SK-N-SH (cell line): ENCODE measurements at regions not wholly inside any gene's neighbourhood (a gene's known extent, or its start where the extent isn't known, plus 50 kb on each side); places are given as distances from the start of the nearest gene placed in this dataset.

Source experiments
- CTCF ChIA-PET: fragments of 300-600, 350-600 bp; formaldehyde crosslinking; extraction: SDS; loops from one replicate; lab custom pipeline; 2021; lab: Yijun Ruan, JAX
- POLR2A ChIA-PET: fragments of 350-600 bp; sonication (Branson Sonifier 250); formaldehyde crosslinking; extraction: SDS; loops from one replicate; lab custom pipeline; 2020; ENCODE audit warnings: antibody characterized with exemption, inconsistent platforms; lab: Yijun Ruan, JAX
- DNase-seq: peaks from one replicate; pipeline ENCODE4 v3.0.0; 2012
- H2AFZ ChIP-seq: fragments of 200-600 bp; sonication (generic); 2 replicates; pipeline ENCODE4 v1.8.1; 2016; ENCODE audit warnings: antibody characterized with exemption, mild to moderate bottlenecking, low read depth
- H3F3A ChIP-seq: fragments of 200-600 bp; sonication (generic); replicated peaks from 2 replicates; pipeline ENCODE3; 2016; ENCODE audit warnings: antibody characterized with exemption, mild to moderate bottlenecking; ENCODE audit not compliant: insufficient read depth
- H3K27ac ChIP-seq, 2 experiments: fragments of 200-500 bp in 1 of 2; fragments of 200-600 bp in 1 of 2; sonication (Bioruptor generic) in 1 of 2; sonication (generic), shearing (Covaris generic) in 1 of 2; 2 replicates each; pipeline versions ENCODE4 v1.5.1 to v1.6.1; 2014 to 2016; ENCODE audit warnings: low read depth in 2 of 2, inconsistent platforms in 1 of 2, low read length in 1 of 2, mild to moderate bottlenecking in 1 of 2, mixed read lengths in 1 of 2
- H3K27me3 ChIP-seq: fragments of 200-600 bp; sonication (generic), shearing (Covaris generic); 2 replicates; pipeline ENCODE4 v1.6.1; 2016; ENCODE audit warnings: mixed run types; ENCODE audit not compliant: insufficient read depth
- H3K36me3 ChIP-seq, 2 experiments: fragments of 200-500 bp in 1 of 2; fragments of 200-600 bp in 1 of 2; sonication (Bioruptor generic) in 1 of 2; sonication (generic) in 1 of 2; replicated peaks in 1 of 2; 2 replicates each; pipeline versions ENCODE3 to v1.5.1; 2014 to 2016; ENCODE audit warnings: low read length in 1 of 2, mild to moderate bottlenecking in 1 of 2; ENCODE audit not compliant: insufficient read depth in 2 of 2, control insufficient read depth in 1 of 2
- H3K4me1 ChIP-seq, 2 experiments: fragments of 200-500 bp in 1 of 2; fragments of 200-600 bp in 1 of 2; sonication (Bioruptor generic) in 1 of 2; sonication (generic), shearing (Covaris generic) in 1 of 2; 2 replicates each; pipeline versions ENCODE4 v1.5.1 to v1.6.1; 2014 to 2016; ENCODE audit warnings: low read depth in 1 of 2, low read length in 1 of 2, mixed run types in 1 of 2; ENCODE audit not compliant: insufficient read depth in 2 of 2, control insufficient read depth in 1 of 2
- H3K4me2 ChIP-seq: fragments of 200-600 bp; sonication (generic), shearing (Covaris generic); 2 replicates; pipeline ENCODE4 v1.6.1; 2017; ENCODE audit warnings: mixed run types
- H3K4me3 ChIP-seq, 2 experiments: fragments of 200-500 bp in 1 of 2; fragments of 200-600 bp in 1 of 2; sonication (Bioruptor generic) in 1 of 2; sonication (generic), shearing (Covaris generic) in 1 of 2; 2 replicates each; pipeline versions ENCODE4 v1.5.1 to v1.8.1; 2014 to 2016; ENCODE audit warnings: low read depth in 2 of 2, inconsistent platforms in 1 of 2, low read length in 1 of 2, mild to moderate bottlenecking in 1 of 2, mixed read lengths in 1 of 2, moderate library complexity in 1 of 2
- H3K79me2 ChIP-seq: fragments of 200-600 bp; sonication (generic); 2 replicates; pipeline ENCODE4 v1.8.1; 2017; ENCODE audit warnings: mild to moderate bottlenecking; ENCODE audit not compliant: insufficient read depth
- H3K9ac ChIP-seq: fragments of 200-600 bp; sonication (generic); 2 replicates; pipeline ENCODE4 v1.6.1; 2017; ENCODE audit warnings: mixed run types
- H3K9me2 ChIP-seq: fragments of 200-600 bp; sonication (generic); 2 replicates; pipeline ENCODE4 v1.6.1; 2017; ENCODE audit warnings: mixed run types
- H3K9me3 ChIP-seq: fragments of 200-600 bp; sonication (generic); 2 replicates; pipeline ENCODE4 v1.6.1; 2017; ENCODE audit warnings: mixed run types, mild to moderate bottlenecking, moderate library complexity
- H4K20me1 ChIP-seq: fragments of 200-600 bp; sonication (generic); 2 replicates; pipeline ENCODE4 v1.6.1; 2017; ENCODE audit warnings: mild to moderate bottlenecking, mixed run types; ENCODE audit not compliant: insufficient read depth
- CTCF ChIP-seq: fragments of 200-600 bp; sonication (generic); IDR thresholded peaks from 2 replicates; pipeline ENCODE4 v1.6.1; 2017; ENCODE audit warnings: antibody characterized with exemption, mild to moderate bottlenecking, moderate library complexity
- EP300 ChIP-seq, 2 experiments: IDR thresholded peaks; 2 replicates each; pipeline versions ENCODE4 v1.4.0 to v1.6.1; 2012; ENCODE audit warnings: borderline replicate concordance in 1 of 2, low read depth in 1 of 2, low read length in 1 of 2
- EZH2phosphoT487 ChIP-seq: fragments of 200-600 bp; sonication (generic); IDR thresholded peaks from 2 replicates; pipeline ENCODE4 v1.6.1; 2017; ENCODE audit warnings: low read depth, mixed run types, mild to moderate bottlenecking, antibody characterized with exemption, moderate library complexity, borderline replicate concordance
- FOXM1 ChIP-seq: IDR thresholded peaks from 2 replicates; pipeline ENCODE4 v1.4.0; 2012; ENCODE audit warnings: low read depth, mild to moderate bottlenecking
- GATA2 ChIP-seq: sonication (generic); formaldehyde crosslinking; IDR thresholded peaks from 2 replicates; pipeline ENCODE4 v1.5.0; 2020; ENCODE audit warnings: mild to moderate bottlenecking, missing genetic modification reagents
- IRF3 ChIP-seq: fragments of 150-350 bp; IDR thresholded peaks from 2 replicates; pipeline ENCODE4 v1.6.1; 2016; ENCODE audit warnings: mild to moderate bottlenecking, low read depth, low read length
- JUND ChIP-seq: IDR thresholded peaks from 2 replicates; pipeline ENCODE4 v1.4.0; 2012
- MAX ChIP-seq: IDR thresholded peaks from 2 replicates; pipeline ENCODE4 v1.4.0; 2012; ENCODE audit warnings: low read depth
- MEF2A ChIP-seq: IDR thresholded peaks from 2 replicates; pipeline ENCODE4 v1.4.0; 2012; ENCODE audit warnings: low read depth, borderline replicate concordance
- NRF1 ChIP-seq: IDR thresholded peaks from 2 replicates; pipeline ENCODE4 v1.6.1; 2012; ENCODE audit warnings: low read depth, mild to moderate bottlenecking, low read length
- POLR2AphosphoS5 ChIP-seq: IDR thresholded peaks from 2 replicates; pipeline ENCODE4 v1.6.1; 2012; ENCODE audit warnings: low read depth, low read length
- RCOR1 ChIP-seq: fragments of 150-350 bp; IDR thresholded peaks from 2 replicates; pipeline ENCODE4 v1.6.1; 2017; ENCODE audit warnings: antibody characterized with exemption, low read length
- RFX5 ChIP-seq: IDR thresholded peaks from 2 replicates; pipeline ENCODE4 v1.6.1; 2012; ENCODE audit warnings: mild to moderate bottlenecking, improper control_type of control experiment, low read length
- RXRA ChIP-seq: IDR thresholded peaks from 2 replicates; pipeline ENCODE4 v1.4.0; 2012; ENCODE audit warnings: low read depth, mild to moderate bottlenecking, borderline replicate concordance
- SIN3A ChIP-seq: IDR thresholded peaks from 2 replicates; pipeline ENCODE4 v1.6.1; 2012; ENCODE audit warnings: low read depth, mild to moderate bottlenecking, low read length, moderate library complexity, borderline replicate concordance
- SMC3 ChIP-seq: IDR thresholded peaks from 2 replicates; pipeline ENCODE4 v1.6.1; 2012; ENCODE audit warnings: low read depth, low read length, improper control_type of control experiment
- TAF1 ChIP-seq: IDR thresholded peaks from 2 replicates; pipeline ENCODE4 v1.6.1; 2012; ENCODE audit warnings: low read depth, mild to moderate bottlenecking, low read length, moderate library complexity, borderline replicate concordance
- TCF12 ChIP-seq: IDR thresholded peaks from 2 replicates; pipeline ENCODE4 v1.4.0; 2012
- TEAD4 ChIP-seq: IDR thresholded peaks from 2 replicates; pipeline ENCODE4 v1.4.0; 2012; ENCODE audit warnings: mild to moderate bottlenecking, borderline replicate concordance; ENCODE audit not compliant: insufficient read depth
- USF1 ChIP-seq: IDR thresholded peaks from 2 replicates; pipeline ENCODE4 v1.4.0; 2012; ENCODE audit warnings: low read depth, borderline replicate concordance
- WGBS: methylation state at CpG from one replicate; pipeline ENCODE4 v1.1.6; 2017; ENCODE audit warnings: low lambda C conversion rate; 5-methylcytosine and 5-hydroxymethylcytosine counted together

GRCh38 chr5:158100373-158100888 lies 241.5 kb upstream of the CLINT1 start:
- Histone ChIP-seq H3K4me1 (no peaks in the 10 kb centered on the region), H3K9ac (no peak overlapping the region), H3K36me3 (no peaks in the 10 kb centered on the region), H3K9me2 (no peaks in the 10 kb centered on the region), H3K9me3 (no peaks in the 10 kb centered on the region), H3F3A (no peaks in the 10 kb centered on the region), H2AFZ (no peak overlapping the region), H3K27me3 (no peaks in the 10 kb centered on the region), H3K4me2 (no peak overlapping the region), H4K20me1 (no peaks in the 10 kb centered on the region), H3K79me2 (no peaks in the 10 kb centered on the region), H3K4me3 (no peak overlapping the region), H3K27ac (no peak overlapping the region)
- DNase-seq: no peak
- no peak for TF ChIP-seq SMC3
- no peak for TF ChIP-seq RFX5
- no peak for TF ChIP-seq MAX
- no peak for TF ChIP-seq JUND
- TF ChIP-seq CTCF: no peak
- TF ChIP-seq RXRA: no peak
- TF ChIP-seq TAF1: no peak
- no peak for TF ChIP-seq MEF2A
- no peak for TF ChIP-seq TCF12
- no peak for TF ChIP-seq USF1
- TF ChIP-seq EP300 (IDR thresholded peaks at IDR 0.05; ENCODE audit: borderline replicate concordance in 1 of 2, low read depth in 1 of 2, low read length in 1 of 2): no peak
- TF ChIP-seq GATA2: no peak
- TF ChIP-seq IRF3: no peak
- TF ChIP-seq SIN3A: no peak
- TF ChIP-seq RCOR1: no peak
- TF ChIP-seq EZH2phosphoT487: no peak
- no peak for TF ChIP-seq TEAD4
- TF ChIP-seq POLR2AphosphoS5: no peak
- TF ChIP-seq NRF1: no peak
- no peak for TF ChIP-seq FOXM1
- ChIA-PET CTCF (interaction anchor here (1.5 kb wide), 1 partner anchor 25 kb away, joined by 5 read pairs; no protein-coding TSS in a partner anchor), POLR2A (no interaction called here)
- WGBS: 34% methylated on average over 2 of the region's 2 CpGs
